8988T (cell line): ENCODE measurements at regions not wholly inside any gene's neighbourhood (a gene's known extent, or its start where the extent isn't known, plus 50 kb on each side); places are given as distances from the start of the nearest gene placed in this dataset.
A peak's percentile ranks its signal among the peaks of the same experiment; 100 is the strongest.

Experiments used
- DNase-seq: peaks from one replicate; pipeline ENCODE4 v3.0.0; 2011

DNA sequence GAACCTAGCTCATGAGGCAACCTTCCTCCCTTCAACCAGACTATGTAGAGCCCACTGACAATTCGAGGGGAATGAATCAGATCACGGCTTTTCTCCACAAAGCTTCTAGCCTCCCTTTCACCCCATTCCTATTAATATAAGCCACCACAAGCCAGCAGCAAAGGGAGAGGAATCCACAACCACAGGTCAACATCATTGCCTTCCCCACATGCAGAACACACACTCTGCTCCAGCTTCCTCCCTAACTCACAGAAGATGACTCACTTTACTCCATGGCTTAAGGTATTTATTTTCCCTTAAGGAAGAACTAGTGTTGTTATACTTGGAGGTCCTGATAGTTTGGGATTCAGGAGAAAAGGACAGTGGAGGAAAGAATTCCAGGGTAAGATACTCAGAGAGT, 272.2 kb downstream of the C1D start:
- no peak for DNase-seq

DNA sequence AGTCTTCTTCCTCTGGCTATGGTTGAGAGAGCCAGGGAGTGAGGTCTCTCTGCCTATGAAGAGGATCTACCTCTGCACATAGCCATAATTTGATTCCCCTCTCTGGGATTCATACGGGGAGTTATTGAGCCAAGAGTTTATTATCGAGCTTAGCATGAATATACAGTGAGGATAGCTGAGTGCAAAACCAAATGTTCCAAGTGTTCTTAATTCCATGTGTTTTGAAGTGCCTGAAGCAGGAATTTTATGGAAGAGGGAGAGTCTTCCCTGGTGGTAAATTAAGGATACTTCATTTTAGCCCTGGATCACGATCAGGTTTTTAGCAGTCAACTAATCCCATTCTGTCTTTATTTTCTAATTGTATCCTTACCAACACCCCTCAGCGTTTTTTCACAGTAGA, 270.6 kb downstream of the C1D start:
- no peak for DNase-seq

DNA sequence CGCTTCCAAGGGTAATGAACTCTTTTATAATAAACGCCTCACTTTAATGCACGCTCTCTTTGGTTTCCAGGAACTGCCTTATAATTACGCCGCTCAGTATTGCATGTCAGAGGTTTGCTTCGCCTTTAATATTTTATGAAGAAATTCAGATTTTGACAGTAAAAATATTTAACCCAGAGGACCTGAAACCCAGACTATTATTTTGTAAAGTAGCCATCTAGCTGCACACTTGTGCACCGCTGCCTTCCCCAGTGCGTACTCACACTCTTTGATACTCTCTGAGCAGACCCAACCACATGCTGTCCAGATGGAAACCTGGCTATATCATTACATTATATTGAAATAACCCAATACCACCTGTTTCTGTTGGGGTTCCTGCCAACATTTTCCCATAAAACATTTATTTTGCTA, 270.1 kb downstream of the C1D start:
- no peak for DNase-seq

DNA sequence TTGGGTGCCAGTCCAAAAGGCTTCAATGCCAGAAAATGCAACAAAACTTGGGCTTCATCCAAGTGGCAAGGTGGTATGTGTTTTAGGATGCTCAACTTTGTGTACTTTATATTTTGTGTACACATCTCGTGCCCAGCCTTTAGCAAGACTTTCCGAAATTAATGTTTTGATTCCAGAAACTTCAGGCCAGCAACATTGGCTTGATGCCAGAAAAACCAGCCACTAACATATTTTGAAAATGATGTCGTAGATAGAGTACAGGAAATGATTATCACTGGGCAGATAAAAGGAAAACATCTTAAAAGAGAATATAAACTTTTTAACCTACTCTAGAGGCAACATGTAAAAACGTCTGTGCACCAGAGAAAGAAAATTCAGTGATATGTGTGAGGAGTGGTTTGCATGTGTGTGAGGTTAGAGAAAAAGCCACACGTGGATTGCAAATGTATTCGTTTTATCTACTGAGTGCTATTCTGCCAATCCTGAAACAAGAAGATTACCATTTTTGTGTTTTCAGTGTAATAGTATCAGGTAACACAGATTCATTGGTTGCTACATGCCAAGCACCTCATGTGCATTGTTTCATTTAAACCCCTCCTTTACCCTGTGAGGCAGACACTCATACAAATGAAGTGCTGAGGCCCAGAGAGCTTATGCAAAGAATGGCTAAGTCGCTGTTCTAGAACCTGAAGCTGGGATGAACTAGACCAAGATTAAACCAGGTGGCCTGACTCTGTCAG, 264.8 kb downstream of the C1D start:
- no peak for DNase-seq

DNA sequence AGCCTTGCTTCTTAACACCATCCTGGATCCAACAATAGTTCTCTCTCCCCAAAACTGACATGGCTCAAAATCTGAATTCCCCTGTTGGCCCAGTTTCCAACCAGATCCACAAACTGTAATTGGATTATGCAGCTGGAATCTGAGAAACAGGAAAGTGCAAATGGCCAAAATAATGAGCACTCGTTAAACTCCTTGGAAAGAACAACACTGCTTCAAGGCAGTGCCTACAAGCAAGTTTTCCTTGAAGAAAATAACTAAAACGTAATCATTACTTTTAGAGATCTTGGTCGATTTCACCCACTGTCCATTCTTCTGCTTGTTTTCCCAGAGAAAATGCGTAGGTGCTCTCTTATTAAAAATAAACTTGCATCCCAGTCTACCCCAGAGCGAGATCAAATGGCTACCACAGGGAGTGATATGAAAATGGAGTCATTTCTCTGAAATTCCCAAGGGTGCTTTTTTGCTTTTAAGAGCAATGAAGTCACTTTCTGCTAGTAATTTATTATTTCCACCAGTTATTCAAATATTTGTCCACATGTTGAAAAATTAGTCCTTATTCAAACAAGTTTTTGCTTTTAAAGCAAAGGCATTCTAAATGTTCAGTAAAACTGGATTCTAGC, 264.2 kb downstream of the C1D start:
- DNase-seq = no peak

DNA sequence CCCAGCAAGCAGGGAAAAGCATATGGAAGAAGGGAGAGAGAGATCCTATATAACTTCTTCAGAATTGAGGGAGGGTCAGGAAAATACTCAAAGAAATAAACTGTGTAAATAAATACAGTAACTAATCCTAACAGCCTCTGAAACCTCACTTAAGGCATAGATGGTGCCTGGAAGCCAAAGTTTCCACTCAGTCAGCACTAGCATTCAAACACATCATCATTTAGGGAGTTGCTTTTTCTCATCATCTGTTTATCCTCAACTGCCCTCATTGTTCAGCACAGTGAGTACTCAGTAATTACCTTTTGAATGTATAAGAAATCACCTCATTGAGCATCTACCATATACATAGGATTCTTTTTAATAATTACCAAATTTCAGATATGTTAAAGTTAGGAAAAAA, 262.9 kb downstream of the C1D start:
- DNase-seq = no peak

DNA sequence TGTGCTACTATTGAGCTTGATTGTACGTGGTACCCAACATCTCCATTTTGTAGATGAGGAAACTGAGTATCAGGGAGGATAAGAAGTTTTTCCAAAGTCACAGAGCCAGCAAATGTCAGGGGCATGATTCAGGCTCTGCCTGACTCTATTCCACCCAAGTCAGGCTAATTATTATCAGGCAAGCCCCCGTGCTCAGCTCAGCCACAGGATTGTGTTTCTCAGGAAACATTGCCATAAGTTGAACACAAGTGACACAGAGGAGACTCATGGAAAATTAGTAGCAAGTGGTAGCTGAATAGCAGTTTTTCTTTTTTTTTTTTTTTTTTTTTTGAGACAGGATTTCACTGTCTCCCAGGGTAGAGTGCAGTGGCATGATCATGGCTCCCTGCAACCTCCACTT, 260.5 kb downstream of the C1D start:
- DNase-seq = no peak

DNA sequence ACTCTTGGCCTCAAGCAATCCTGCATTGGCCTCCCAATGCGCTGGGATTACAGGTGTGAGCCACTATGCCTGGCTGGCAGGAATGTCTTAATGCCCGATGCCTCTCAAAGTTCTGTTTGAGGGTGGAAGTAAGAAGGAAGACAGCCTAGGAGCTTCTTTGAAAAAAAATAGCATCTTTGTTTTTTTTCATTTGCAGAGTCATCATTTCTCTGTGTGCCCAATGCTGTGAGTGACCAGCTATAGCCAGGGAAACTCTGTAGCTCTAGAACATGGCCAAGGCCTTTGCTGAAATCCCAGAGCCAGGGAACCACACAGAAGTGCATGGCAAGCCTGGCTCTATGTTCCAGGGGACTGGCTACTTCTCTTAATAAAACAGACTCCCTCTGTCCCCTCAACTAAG, 260.0 kb downstream of the C1D start:
- DNase-seq = no peak

DNA sequence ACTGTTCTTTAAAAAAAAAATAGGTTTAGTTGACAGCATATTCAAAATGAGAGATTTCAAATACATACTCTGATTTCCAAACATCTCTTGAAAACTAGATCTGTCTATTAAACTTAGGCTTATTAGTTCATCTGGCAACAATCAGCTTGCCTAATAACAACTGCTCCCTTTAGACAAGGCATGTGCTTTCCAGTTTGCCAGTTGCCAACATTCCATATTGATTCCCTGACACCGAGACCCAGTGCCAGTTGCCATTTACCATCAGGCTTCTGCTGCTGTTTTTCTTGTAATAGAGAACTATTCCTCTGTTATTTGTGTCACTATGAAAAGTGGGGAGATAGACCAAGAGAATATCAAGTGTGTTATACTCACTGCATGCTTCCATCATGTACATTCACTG, 256.0 kb downstream of the C1D start:
- no peak for DNase-seq

DNA sequence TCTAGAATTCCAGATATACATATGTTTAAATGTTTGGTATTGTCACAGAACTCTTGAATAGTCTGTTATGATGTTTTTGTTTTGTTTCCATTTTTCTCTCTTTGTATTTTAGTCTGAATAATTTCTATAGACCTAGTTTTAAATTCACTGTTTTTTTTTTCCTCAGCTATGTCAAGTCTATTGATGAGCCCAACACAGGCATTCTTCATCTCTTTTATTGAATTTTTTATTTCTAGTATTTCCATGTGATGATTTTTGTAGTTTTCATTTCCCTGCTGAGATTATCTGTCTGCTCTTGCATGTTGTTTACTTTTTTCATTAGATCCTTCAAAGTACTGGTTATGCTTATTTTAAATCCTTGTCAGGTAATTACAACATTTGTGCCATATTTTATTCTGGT, 254.7 kb downstream of the C1D start:
- DNase-seq = no peak

DNA sequence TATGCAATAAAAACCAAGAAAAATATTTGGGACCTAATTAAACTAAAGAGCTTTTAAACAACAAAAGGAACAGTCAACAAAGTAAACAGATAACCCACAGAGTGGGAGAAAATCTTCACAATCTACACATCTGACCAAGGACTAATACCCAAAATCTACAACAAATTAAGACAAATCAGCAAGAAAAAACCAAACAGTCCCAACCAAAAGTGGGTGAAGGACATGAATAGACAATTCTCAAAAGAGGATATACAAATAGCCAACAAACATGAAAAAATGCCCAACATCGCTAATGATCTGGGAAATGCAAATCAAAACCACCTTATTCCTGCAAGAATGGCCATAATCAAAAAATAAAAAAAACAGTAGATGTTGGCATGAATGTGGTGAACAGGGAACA, 250.1 kb downstream of the C1D start:
- no peak for DNase-seq

DNA sequence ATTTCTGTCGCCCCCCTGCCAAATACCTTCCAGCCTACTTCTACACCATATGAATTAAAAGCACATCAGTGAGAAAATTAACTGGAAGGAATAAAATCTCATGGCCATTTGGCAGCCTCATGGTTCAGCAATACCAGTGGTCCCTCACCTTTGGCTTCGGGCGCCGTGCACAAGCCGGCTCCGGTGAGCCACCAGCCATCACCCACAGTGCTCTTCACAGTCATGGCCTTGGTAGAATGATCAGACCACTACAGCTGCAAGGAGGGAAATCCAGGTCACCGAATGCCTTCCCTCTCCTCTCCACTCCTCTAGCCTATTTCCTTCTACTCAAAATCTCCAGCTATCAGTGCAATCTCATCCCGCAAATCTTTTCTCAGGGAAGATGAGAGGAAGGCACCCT, 239.1 kb downstream of the C1D start:
- DNase-seq = no peak

DNA sequence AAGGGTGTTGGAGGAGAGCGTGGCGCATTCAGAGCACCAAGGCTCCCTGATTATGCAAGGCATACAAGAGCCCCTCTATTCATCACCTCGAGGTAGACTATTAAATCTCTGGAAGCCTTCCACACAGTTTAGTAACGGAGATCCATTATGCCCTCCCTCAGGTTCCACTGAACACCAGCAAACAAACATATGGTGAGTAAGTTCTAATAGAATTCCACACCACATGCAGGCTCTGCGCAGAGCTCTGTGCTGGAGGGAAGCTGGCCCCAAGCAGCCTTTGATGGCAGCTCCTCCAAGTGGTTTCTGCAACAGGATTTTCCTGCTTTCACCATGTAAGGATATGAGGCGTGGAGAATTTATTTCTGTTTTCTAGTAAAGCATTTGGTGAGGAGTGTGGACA, 238.6 kb downstream of the C1D start:
- no peak for DNase-seq

DNA sequence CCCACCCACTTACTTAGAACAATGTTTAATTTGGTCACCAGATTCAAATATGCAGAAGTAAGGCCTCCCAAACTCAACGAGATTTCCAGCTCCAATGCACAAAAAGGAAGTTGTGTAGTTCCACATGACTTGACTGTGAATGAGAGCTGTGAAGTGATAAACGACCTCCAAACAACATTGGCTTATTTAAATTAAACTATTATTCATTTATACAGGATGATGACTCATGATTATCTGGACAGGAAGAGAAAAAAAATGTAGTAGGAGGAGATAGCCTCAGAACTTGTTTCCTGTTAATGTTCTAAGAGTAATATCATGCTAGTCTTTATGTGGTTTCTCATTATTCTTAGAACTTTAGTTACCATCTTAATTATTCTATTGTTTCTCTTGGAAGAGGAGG, 237.3 kb downstream of the C1D start:
- no peak for DNase-seq

DNA sequence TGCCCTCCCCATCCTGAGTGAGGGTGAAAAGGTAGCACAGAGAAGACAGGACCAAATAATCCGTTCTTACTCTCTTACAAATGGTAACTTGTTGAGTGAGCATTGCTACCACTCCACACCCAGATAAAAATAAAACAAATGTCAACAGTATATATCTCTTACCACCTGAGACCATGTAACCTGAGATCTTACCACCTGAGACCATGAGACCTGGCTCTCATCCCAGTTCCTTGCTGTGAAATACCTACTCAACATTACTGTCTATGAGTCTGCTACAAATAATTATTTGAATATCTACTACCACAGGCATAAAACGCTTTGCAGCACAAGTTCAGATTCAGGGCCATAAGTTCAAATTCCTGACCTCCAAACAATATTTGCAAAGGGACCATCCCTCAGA, 234.7 kb downstream of the C1D start:
- DNase-seq = no peak

DNA sequence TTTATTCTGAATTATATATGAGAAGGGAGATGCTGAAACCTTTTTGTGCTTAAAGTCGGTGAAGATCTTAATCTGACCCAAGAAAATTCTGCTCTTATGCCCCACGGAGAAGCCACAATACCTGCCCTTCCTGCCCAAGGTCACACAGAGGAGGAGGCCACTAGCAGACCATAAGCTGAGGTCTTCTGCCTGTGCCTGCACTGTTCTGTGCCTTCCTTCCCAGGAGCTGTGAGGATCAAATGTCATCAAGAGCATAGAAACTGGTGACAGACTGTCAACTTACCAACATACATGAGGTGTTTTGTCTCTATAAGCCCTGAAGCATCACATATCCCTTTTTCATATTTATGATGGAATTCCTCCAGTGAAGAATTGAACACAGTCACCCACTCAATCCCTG, 233.3 kb downstream of the C1D start:
- no peak for DNase-seq

DNA sequence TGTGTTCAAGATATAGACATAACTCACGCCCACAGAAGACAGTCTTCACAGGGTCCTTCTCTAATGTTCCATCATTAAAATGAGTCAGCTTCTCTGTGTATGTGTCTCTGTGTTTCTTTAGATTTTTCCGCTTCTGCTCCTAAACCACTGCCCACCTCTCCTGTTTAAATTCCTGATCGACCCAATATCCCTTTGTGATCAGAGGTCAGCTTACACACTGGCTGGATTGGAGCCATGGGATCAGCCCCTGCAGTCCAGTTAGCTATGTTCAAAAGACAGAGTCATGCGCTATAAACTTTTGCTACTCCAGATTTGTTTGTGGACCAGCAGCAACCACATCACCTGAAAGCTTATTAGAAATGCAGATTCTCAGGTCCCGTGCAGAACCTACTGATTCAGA, 229.2 kb downstream of the C1D start:
- DNase-seq = no peak

DNA sequence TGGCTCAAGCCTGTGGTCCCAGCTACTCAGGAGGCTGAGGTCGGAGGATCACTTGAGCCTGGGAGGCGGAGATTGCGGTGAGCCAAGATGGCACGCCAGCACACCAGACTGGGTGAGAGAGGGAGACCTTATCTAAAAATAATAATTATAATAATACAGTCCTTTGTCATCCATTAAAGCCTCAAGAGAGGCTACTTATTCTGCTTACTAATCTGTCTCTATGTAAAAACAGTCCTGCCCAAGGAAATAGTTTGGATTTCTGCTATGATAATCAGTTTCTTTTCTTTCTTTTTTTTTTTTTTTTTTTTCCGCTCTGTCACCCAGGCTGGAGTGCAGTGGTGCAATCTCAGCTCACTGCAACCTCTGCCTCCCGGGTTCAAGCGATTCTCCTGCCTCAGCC, 228.3 kb downstream of the C1D start:
- DNase-seq = no peak

DNA sequence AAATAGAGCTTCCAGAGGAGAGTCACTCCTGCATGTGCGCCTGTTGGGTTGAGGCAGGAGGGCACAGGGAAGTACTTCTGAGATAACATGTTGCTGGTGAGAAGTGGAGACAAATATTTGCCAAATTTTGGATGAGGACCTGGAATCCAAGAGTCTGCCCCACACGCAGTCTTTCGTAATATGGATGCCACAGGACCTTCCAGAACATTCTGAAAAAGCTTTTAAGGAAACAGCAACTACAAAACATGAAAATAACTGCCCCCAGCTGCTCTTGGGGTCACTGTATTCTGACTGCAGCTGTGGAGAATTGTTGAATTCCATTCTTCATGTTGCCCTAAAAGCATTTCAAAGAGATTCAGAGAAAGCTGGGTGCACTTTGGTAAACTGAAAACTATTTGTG, 227.5 kb downstream of the C1D start:
- DNase-seq = no peak

DNA sequence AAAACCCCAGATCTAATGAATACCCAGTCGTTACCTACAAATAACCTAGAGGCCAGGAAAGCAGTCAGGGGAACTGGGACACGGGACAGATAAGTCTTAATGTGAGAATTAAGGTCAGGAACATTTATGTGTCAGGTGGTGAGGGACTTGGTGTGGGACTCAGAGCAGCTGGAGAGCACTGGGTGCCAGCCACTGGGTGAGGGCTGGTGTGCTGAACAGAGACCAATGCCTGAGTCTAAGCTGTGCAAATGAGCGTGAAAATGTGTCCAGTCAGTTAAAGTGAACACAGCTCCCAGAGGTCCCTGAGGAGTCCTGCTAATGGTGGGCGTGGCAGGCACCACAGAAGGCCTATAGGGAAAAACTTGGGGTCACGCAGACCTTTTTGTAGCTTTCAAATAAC, 225.9 kb downstream of the C1D start:
- no peak for DNase-seq

DNA sequence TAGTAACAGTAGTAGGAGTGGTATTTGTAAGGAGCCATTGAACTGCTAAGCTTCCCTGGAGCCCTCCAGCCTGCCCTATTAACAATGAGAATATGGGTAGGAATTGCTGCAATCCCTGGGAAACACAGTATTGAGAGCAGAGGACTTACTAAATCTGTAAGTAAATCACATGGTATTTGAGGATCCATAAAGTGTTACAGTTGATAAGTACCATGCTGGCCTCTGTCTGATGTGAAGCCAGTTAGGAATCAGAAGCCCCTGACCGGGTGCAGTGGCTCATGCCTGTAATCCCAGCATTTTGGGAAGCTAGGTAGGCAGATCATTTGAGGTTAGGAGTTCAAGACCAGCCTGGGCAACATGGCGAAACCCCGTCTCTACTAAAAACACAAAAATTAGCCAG, 224.6 kb downstream of the C1D start:
- DNase-seq = no peak

DNA sequence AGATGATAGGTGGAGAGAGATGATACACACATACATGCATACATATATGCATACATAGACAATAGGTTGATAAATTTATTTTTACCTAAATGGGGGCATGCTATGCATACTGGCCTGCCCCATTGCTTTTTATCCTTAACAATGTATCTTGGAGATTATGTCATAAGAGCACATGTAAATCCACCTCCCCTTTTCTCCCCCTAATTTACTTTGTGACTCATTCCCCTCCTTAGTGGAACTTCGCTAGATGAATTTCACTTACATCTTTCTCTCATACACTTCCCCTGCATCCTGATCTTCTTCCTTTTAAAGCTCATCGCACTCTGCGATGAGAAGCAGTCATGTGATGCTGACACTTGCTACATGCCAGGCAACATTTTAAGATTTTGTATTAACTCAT, 223.6 kb downstream of the C1D start:
- no peak for DNase-seq

DNA sequence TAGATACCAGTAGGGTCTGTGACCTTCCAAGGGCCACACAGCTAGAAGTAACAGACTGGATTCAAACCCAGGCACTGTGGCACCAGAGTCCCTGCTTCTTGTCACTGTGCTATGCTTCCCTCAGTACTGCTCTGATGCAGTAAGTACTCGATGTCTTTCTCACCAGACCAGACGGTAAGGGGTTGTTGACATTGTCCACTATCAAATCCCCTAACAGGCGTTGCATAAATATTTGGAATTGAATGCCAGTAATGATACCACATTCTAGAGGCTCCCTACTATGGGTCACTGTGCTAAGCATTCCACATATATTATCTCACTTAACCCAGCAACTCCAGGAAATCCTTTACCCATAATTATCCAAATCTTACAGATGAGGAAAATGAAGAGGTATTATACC, 223.1 kb downstream of the C1D start:
- DNase-seq = no peak

DNA sequence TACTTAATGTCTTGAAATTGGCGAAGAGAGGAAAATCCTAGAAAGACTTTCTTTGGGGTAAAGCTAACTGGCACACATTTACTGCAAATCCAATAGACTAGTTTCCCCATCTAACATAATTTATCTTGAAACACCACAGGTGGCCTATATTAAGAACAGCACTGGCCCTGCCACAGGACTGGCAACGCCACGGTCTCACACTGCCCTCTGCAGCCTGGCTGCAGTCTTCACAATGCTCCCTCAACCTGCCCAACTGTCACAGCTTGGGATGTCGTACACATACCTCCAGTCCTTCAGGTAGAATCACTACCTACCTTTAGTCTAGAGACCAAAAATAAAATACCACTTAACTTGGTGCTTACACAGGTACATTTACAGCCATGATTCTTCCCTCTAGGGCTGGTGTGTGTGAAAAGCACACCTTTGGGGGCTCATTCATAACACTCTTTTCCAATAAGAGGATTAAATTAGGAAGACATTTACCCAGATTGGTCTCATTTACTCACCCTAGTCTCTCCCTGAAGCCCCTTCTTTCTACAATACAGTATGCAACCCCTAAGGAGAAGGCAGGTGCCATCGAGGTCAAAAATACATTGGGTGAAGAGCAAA, 222.2 kb downstream of the C1D start:
- peak; percentile 24 for DNase-seq

DNA sequence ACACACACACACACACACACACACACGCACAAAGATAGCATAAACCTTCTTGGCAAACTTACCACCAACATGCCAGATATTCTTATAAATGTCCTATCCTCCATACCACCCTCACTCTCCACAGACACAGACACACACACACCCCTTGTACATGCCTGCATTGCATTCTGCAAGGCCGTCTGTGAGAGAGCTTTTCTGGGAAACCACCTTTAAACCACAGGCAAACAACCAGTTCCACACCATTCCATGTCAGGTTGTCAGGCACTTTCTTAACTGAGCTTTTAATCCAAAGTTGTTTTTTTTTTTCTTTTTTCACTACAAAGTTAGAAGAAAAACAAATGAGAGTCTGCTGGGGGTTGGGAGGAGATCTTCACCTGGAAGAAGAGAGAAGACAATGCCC, 221.1 kb downstream of the C1D start:
- DNase-seq = no peak
